ENCODE measurements at regions not wholly inside any gene's neighbourhood (a gene's known extent, or its start where the extent isn't known, plus 50 kb on each side); places are given as distances from the start of the nearest gene placed in this dataset.

DNA sequence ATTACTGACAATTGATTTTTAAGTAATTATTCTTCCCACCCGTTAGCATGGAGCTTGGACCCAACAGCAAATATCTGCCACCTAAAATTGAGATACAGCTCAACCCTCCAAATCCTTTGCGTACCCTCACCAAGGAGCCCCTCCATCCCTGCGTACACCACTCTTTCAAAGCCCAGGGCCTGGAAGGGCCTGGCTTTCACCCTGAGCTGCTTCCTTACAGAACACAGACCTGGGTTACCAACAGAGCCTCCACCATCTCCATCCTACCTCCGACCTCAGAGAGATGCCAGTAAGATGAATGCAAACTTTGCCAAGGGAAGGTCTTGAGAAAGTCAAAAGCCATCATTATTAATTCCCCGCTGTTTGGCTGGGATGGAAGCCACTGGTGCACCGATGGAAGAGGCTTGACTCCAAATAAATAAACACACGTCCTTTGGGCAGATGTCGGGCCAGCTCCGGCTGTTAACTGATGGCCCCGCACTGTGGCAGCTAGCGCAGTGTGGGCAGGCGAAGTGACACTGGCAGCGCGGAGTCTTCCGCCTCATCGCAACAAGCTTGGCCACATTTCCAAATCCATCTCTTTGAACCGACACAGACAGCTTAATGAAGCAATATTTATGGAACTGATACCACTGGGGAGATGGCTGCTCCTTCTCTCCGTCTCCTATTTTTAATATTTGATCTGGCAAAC is 150.2 kb upstream of the VSTM2B start:
- Histone ChIP-seq H3K9me3 (ENCODE audit: low read length) (no peaks in the 10 kb centered on the region), H3K9me2 (ENCODE audit: insufficient read depth, low read length) (no peaks in the 10 kb centered on the region), H3K36me3 (ENCODE audit: insufficient read depth, low read length) (no peaks in the 10 kb centered on the region), H2AFZ (ENCODE audit: low read length) (no peak overlapping the region), H3K4me2 (ENCODE audit: low read length) (no peak overlapping the region), H3K79me2 (ENCODE audit: insufficient read depth, low read depth, low read length) (no peaks in the 10 kb centered on the region), H3K4me1 (ENCODE audit: insufficient read depth, low read length, poor library complexity, severe bottlenecking) (no peaks in the 10 kb centered on the region), H3K4me3 (ENCODE audit: low read depth, low read length, poor library complexity, severe bottlenecking) (no peak overlapping the region), H3K27ac (ENCODE audit: low read depth, low read length, poor library complexity, severe bottlenecking) (no peak overlapping the region), H4K20me1 (ENCODE audit: insufficient read depth, low read length) (no peaks in the 10 kb centered on the region)
- ChIA-PET CTCF (ENCODE audit: unreplicated experiment) (no interaction called here), POLR2A (interaction anchor here (0.6 kb wide), 1 partner anchor 1713 kb away, joined by 3 read pairs; no protein-coding TSS in a partner anchor)
- no peak for DNase-seq (ENCODE audit: low spot score)
- no TSS peak for BruUV-seq (replicated peaks)
- intact Hi-C loops (cut with micrococcal nuclease; ENCODE audit: unreplicated experiment), result no loop called here
- no peak for TF ChIP-seq CTCF (conservative IDR thresholded peaks at IDR 0.05; ENCODE audit: low read length)
- no peak for TF ChIP-seq EZH2phosphoT487 (IDR thresholded peaks at IDR 0.05; ENCODE audit: borderline replicate concordance, low read depth, low read length)

DNA sequence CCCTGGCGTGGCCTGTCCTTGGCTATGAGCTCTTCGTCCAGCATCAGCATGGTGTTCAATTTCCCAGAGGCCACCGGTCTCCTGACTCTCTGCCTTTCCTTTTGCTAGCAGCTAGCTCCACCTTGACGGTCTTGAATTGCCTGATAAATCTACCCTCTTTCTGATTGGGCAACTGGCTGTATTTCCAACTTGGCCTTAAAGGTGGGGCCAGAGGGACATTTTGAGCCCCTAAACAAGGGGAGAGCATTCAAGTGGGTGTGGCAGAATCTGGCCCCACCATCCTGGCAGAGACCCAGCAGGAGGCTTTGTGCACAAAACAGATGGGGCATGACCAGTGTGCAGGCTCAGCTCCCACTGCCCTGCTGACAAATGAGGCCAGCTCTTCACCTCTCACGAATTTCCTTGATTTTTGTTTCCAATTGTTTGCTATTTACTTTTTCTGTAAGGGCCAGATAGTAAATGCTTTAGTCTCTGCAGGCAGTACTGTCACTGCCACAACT is 148.9 kb upstream of the VSTM2B start:
- H3K79me2 ChIP-seq (ENCODE audit: insufficient read depth, low read depth, low read length), result no peaks in the 10 kb centered on the region
- no peak for TF ChIP-seq CTCF (conservative IDR thresholded peaks at IDR 0.05; ENCODE audit: low read length)
- TF ChIP-seq EZH2phosphoT487 (IDR thresholded peaks at IDR 0.05; ENCODE audit: borderline replicate concordance, low read depth, low read length), result no peak
- intact Hi-C loops (cut with micrococcal nuclease; ENCODE audit: unreplicated experiment), result no loop called here
- no peak overlapping the region for H3K27ac ChIP-seq (ENCODE audit: low read depth, low read length, poor library complexity, severe bottlenecking)
- no peak overlapping the region for H2AFZ ChIP-seq (ENCODE audit: low read length)
- DNase-seq (ENCODE audit: low spot score), result no peak
- no peaks in the 10 kb centered on the region for H3K36me3 ChIP-seq (ENCODE audit: insufficient read depth, low read length)
- H3K9me3 ChIP-seq (ENCODE audit: low read length), result no peaks in the 10 kb centered on the region
- no peaks in the 10 kb centered on the region for H3K4me1 ChIP-seq (ENCODE audit: insufficient read depth, low read length, poor library complexity, severe bottlenecking)
- H3K4me2 ChIP-seq (ENCODE audit: low read length), result no peak overlapping the region
- H3K4me3 ChIP-seq (ENCODE audit: low read depth, low read length, poor library complexity, severe bottlenecking), result no peak overlapping the region
- BruUV-seq (replicated peaks), result no TSS peak
- no peaks in the 10 kb centered on the region for H4K20me1 ChIP-seq (ENCODE audit: insufficient read depth, low read length)
- CTCF ChIA-PET (ENCODE audit: unreplicated experiment), result no interaction called here
- H3K9me2 ChIP-seq (ENCODE audit: insufficient read depth, low read length), result no peaks in the 10 kb centered on the region
- POLR2A ChIA-PET, result interaction anchor here (0.6 kb wide), 1 partner anchor 439 kb away, joined by 3 read pairs; no protein-coding TSS in a partner anchor

DNA sequence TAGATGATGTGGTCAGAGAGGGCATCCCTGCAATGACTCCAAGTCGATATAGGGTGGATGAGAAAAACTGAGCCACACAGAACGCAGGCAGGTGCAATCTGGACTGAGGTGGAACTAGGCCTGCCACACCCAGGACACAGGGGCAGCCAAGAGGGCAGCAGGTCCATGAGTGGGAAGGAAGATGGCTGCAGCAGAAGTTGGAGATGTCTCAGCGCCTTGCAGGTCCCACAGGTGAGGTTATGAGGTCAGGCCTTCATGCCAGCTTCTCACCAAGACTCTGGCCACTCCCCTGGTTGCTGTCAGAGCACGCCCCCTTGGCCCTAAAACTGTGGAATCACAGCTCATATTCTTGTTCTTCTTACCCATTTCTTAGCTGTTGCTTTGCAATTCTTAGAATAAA is 147.7 kb upstream of the VSTM2B start:
- H2AFZ ChIP-seq (ENCODE audit: low read length), result no peak overlapping the region
- no peak overlapping the region for H3K4me2 ChIP-seq (ENCODE audit: low read length)
- no TSS peak for BruUV-seq (replicated peaks)
- intact Hi-C loops (cut with micrococcal nuclease; ENCODE audit: unreplicated experiment), result no loop called here
- no peaks in the 10 kb centered on the region for H3K79me2 ChIP-seq (ENCODE audit: insufficient read depth, low read depth, low read length)
- no peaks in the 10 kb centered on the region for H3K9me2 ChIP-seq (ENCODE audit: insufficient read depth, low read length)
- H3K27ac ChIP-seq (ENCODE audit: low read depth, low read length, poor library complexity, severe bottlenecking), result no peak overlapping the region
- no peaks in the 10 kb centered on the region for H3K4me1 ChIP-seq (ENCODE audit: insufficient read depth, low read length, poor library complexity, severe bottlenecking)
- no peak for TF ChIP-seq CTCF (conservative IDR thresholded peaks at IDR 0.05; ENCODE audit: low read length)
- TF ChIP-seq EZH2phosphoT487 (IDR thresholded peaks at IDR 0.05; ENCODE audit: borderline replicate concordance, low read depth, low read length), result no peak
- DNase-seq (ENCODE audit: low spot score), result no peak
- ChIA-PET POLR2A (no interaction called here), CTCF (ENCODE audit: unreplicated experiment) (no interaction called here)
- H3K4me3 ChIP-seq (ENCODE audit: low read depth, low read length, poor library complexity, severe bottlenecking), result no peak overlapping the region
- no peaks in the 10 kb centered on the region for H4K20me1 ChIP-seq (ENCODE audit: insufficient read depth, low read length)
- H3K36me3 ChIP-seq (ENCODE audit: insufficient read depth, low read length), result no peaks in the 10 kb centered on the region
- no peaks in the 10 kb centered on the region for H3K9me3 ChIP-seq (ENCODE audit: low read length)
